Adipocyte (in vitro differentiated cells): ENCODE measurements at regions not wholly inside any gene's neighbourhood (a gene's known extent, or its start where the extent isn't known, plus 50 kb on each side); places are given as distances from the start of the nearest gene placed in this dataset.

Experiments used
- DNase-seq: peaks from one replicate; pipeline ENCODE4 v3.0.0-alpha.2; 2015; ENCODE audit warnings: low read depth
- H3K27me3 ChIP-seq: replicated peaks from 2 replicates; pipeline ENCODE4 v1.7.0; 2013; ENCODE audit warnings: mild to moderate bottlenecking, low read length, moderate library complexity; ENCODE audit not compliant: control insufficient read depth, insufficient read depth
- H3K36me3 ChIP-seq: 2 replicates; pipeline ENCODE4 v1.7.0; 2013; ENCODE audit warnings: low read length, mild to moderate bottlenecking, moderate library complexity; ENCODE audit not compliant: control insufficient read depth, insufficient read depth, severe bottlenecking
- H3K4me1 ChIP-seq: 2 replicates; pipeline ENCODE4 v1.7.0; 2013; ENCODE audit warnings: mild to moderate bottlenecking, low read length, moderate library complexity; ENCODE audit not compliant: control insufficient read depth, insufficient read depth
- H3K4me3 ChIP-seq: 2 replicates; pipeline ENCODE4 v1.7.0; 2013; ENCODE audit warnings: mild to moderate bottlenecking, low read length, moderate library complexity
- H3K9ac ChIP-seq: 2 replicates; pipeline ENCODE4 v1.7.0; 2013; ENCODE audit warnings: mild to moderate bottlenecking, low read length, moderate library complexity
- H3K9me3 ChIP-seq: 2 replicates; pipeline ENCODE4 v1.7.0; 2013; ENCODE audit warnings: mild to moderate bottlenecking, low read length, moderate library complexity; ENCODE audit not compliant: control insufficient read depth

GRCh38 chr2:129779783-129780182, 199.7 kb upstream of the RAB6C start:
- H3K9me3 ChIP-seq: no peaks in the 10 kb centered on the region
- no peak overlapping the region for H3K9ac ChIP-seq
- H3K36me3 ChIP-seq: no peaks in the 10 kb centered on the region
- DNase-seq: no peak
- peaks cover 14% of the 10 kb centered on the region for H3K27me3 ChIP-seq
- H3K4me3 ChIP-seq: no peak overlapping the region
- no peaks in the 10 kb centered on the region for H3K4me1 ChIP-seq

DNA sequence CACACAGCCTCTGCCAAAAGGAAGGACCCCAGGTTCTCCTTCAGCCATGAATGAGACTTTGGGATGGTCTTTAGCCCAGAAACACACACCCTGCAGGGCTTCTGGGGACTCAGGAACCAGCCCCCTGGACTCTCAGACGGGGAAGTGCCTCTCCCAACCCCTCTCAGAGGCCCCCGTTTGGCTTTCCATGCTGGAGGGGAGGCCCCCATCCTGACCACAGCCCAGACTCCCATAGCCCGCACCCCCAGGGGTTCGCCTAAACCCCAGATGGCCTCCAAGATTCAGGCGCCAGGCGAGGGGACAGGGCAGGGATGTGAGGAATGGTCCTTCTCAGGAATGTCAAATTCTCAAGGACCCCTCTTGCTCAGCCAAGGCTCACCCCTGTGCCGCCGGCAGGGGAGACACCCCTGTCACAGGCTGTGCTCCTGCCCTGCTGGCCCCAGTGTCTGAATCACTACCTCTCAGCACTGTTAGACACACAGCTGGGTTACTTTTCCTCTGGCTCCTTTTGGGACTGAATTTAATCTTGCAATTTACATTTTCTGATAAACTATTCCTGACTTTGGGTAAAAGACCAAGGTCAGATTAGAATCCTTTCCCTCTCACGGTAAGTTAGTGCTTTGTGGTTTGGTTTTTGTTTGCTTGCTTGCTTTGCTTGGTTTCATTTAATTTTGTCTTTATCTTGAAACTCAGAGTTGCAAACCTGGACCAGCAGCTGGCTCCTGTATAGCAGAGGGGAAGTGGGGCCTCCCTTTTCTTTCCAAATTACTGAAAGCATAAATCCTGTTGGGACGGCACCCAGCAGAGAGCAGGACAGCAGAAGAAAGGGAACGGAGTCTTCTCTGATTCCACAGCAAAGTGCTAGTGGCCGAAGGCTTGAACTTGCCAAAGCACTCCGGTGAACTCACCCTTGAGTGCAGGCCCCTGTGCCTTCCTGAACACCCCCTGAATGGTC, 198.9 kb upstream of the RAB6C start:
- DNase-seq: no peak
- H3K36me3 ChIP-seq: no peaks in the 10 kb centered on the region
- H3K4me3 ChIP-seq: no peak overlapping the region
- H3K9ac ChIP-seq: no peak overlapping the region
- peaks cover 14% of the 10 kb centered on the region for H3K27me3 ChIP-seq
- H3K9me3 ChIP-seq: no peaks in the 10 kb centered on the region
- no peaks in the 10 kb centered on the region for H3K4me1 ChIP-seq

- H3K4me3 ChIP-seq: no peak overlapping the region
- no peaks in the 10 kb centered on the region for H3K36me3 ChIP-seq
- peaks cover 14% of the 10 kb centered on the region for H3K27me3 ChIP-seq
- H3K9me3 ChIP-seq: no peaks in the 10 kb centered on the region
- DNase-seq: no peak
- H3K9ac ChIP-seq: no peak overlapping the region
- H3K4me1 ChIP-seq: no peaks in the 10 kb centered on the region
Measured at GRCh38 chr2:129781749-129782632, 197.5 kb upstream of the RAB6C start.

GRCh38 chr2:129782633-129782990, 196.9 kb upstream of the RAB6C start:
- H3K9me3 ChIP-seq: no peaks in the 10 kb centered on the region
- H3K36me3 ChIP-seq: no peaks in the 10 kb centered on the region
- H3K27me3 ChIP-seq: peaks cover 14% of the 10 kb centered on the region
- no peak for DNase-seq
- no peak overlapping the region for H3K9ac ChIP-seq
- no peaks in the 10 kb centered on the region for H3K4me1 ChIP-seq
- H3K4me3 ChIP-seq: no peak overlapping the region

DNA sequence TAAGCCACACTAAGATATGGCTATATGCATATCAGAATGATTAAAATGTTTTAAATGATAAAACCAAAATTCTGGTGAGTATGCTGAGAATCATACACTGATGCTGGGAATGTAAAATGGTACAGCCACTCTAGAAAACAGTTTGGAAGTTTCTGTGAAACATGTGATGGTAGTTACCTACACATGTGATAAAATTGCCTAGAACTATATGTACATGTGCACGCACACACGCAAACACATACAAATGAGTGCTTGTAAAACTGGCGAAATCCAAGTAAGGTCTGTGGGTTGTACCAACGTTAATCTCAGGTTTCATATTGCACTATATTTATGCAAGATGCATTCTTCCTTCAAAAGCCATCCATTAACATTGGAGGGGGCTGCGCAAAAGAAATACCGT, 195.0 kb upstream of the RAB6C start:
- no peak overlapping the region for H3K4me3 ChIP-seq
- DNase-seq: no peak
- no peaks in the 10 kb centered on the region for H3K4me1 ChIP-seq
- no peaks in the 10 kb centered on the region for H3K36me3 ChIP-seq
- H3K27me3 ChIP-seq: peaks cover 14% of the 10 kb centered on the region
- H3K9me3 ChIP-seq: no peaks in the 10 kb centered on the region
- no peak overlapping the region for H3K9ac ChIP-seq

DNA sequence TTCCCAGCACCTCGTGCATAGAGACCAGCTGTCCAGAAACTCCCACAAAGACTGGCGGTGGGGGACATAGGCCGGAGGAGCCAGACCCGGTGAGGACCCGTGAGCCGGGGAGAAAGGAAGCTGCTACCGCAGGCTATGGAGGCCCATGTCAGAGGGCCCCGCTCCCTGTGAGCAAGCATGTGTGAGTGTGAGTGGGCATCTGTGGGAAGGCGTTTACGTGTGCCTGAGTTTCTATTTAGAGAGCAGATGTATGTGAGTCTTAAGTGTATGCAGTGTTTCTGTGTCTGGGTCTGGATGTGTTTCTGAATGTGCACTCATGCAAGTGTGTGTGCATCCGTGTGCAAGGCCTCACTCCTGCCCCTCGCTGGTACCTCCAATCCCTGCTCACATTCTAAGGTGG, 187.8 kb upstream of the RAB6C start:
- H3K4me1 ChIP-seq: no peaks in the 10 kb centered on the region
- H3K4me3 ChIP-seq: no peak overlapping the region
- H3K36me3 ChIP-seq: no peaks in the 10 kb centered on the region
- no peaks in the 10 kb centered on the region for H3K27me3 ChIP-seq
- no peak for DNase-seq
- no peak overlapping the region for H3K9ac ChIP-seq
- H3K9me3 ChIP-seq: no peaks in the 10 kb centered on the region

DNA sequence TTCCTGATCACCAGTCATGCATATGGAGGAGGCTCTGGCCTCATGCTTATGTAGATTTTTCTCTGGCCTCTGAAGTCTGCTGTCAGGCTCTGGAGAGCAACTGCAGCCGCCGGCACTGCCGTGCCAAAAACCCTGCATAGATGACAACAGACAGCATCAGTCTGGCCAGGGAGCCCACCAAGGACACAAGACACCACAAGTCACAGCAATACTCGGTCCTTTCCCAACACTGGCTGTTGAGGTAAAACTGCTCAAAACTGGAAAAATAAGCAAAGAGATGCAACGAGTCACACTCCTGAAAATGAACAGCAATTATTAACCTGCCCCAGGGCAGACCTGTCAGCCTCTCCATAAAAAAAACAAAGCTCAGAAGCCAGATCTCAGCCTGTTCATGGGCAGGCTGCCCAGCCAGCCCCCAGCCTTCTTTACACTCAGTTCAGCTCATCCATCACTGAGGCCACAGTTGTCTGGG, 186.0 kb upstream of the RAB6C start:
- Histone ChIP-seq H3K9ac (no peak overlapping the region), H3K36me3 (no peaks in the 10 kb centered on the region), H3K4me1 (no peaks in the 10 kb centered on the region), H3K9me3 (no peaks in the 10 kb centered on the region), H3K27me3 (no peaks in the 10 kb centered on the region), H3K4me3 (no peak overlapping the region)
- DNase-seq: no peak

GRCh38 chr2:129794116-129794515, 185.3 kb upstream of the RAB6C start:
- Histone ChIP-seq H3K4me3 (no peak overlapping the region), H3K27me3 (no peaks in the 10 kb centered on the region), H3K4me1 (no peaks in the 10 kb centered on the region), H3K36me3 (no peaks in the 10 kb centered on the region), H3K9me3 (no peaks in the 10 kb centered on the region), H3K9ac (no peak overlapping the region)
- no peak for DNase-seq

DNA sequence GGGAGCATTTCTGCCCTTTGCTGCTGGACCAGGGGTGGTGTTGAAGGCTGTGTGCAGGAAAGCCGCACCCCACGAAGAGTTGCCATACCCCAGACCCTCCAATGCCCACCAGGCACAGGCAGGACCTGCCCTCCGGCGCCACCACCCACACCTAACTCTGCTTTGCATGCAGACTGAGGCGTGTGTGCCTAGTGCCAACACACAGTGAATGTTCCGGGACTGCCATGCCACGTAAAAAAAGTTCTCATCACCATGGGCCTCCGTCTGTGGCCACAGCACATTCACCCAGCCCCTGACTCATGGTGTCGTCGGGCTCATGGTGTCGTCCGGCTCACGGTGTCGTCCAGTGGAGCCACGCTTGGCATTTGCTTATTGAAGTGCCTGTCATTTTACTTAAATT, 184.9 kb upstream of the RAB6C start:
- Histone ChIP-seq H3K9ac (no peak overlapping the region), H3K4me3 (no peak overlapping the region), H3K27me3 (no peaks in the 10 kb centered on the region), H3K4me1 (no peaks in the 10 kb centered on the region), H3K9me3 (no peaks in the 10 kb centered on the region), H3K36me3 (no peaks in the 10 kb centered on the region)
- DNase-seq: no peak

DNA sequence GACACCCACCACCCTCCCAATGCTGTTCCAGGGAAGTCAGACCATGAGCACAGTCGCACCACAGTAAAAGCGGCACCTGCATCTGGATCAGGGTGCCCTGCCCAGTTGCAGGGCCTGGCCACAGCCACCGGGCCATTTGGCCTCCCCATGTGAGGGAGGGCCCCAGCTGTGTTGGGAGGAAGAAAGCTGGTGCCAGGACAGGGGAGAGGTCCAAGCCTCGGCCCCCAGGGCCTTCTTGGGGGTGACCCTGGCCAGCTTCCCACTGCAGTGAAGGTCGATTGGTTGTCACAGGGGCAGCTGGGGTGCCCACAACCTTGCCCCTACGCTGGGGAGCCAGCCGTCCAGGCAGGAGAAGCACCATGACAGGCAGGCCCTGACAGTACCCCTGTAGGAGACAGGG, 183.2 kb upstream of the RAB6C start:
- H3K36me3 ChIP-seq: no peaks in the 10 kb centered on the region
- H3K9me3 ChIP-seq: no peaks in the 10 kb centered on the region
- DNase-seq: no peak
- no peak overlapping the region for H3K4me3 ChIP-seq
- no peaks in the 10 kb centered on the region for H3K4me1 ChIP-seq
- H3K27me3 ChIP-seq: no peaks in the 10 kb centered on the region
- no peak overlapping the region for H3K9ac ChIP-seq

DNA sequence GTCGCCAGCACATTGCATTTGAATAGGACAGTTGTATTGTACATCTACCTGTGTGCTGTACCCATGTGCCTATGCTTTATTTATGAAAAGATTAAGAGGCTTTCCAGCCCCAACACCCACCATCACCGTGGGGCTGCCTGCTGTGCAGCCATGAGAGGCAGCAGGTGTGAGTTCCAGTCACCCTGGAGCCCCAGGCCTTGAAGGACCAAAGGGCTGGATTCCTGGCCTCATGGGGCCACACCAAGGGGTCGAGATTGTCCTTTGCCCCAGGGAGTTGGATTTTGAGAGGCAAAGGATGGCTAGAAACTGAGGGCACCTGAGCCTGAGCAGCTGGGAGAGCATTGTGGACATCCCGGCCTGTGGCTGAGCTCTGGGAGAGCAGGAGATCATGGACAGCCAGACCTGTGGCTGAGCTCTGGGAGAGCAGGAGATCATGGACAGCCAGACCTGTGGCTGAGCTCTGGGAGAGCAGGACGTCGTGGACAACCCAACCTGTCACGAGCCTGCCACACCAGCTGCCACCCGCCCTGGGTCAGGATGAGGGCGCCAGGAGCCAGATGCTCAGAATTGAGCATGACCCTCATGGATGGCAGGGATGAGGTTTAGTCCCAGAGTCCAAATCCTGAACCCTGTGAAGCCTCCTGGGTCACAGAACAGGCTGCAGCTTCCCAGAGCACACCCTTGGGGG, 182.5 kb upstream of the RAB6C start:
- DNase-seq: no peak
- Histone ChIP-seq H3K4me1 (peaks cover 2% of the 10 kb centered on the region), H3K9me3 (no peaks in the 10 kb centered on the region), H3K9ac (no peak overlapping the region), H3K4me3 (no peak overlapping the region), H3K27me3 (no peaks in the 10 kb centered on the region), H3K36me3 (no peaks in the 10 kb centered on the region)
